Esophagus squamous epithelium (tissue), 4 donors: ENCODE measurements at regions not wholly inside any gene's neighbourhood (a gene's known extent, or its start where the extent isn't known, plus 50 kb on each side); places are given as distances from the start of the nearest gene placed in this dataset.

Source experiments
- POLR2A ChIP-seq, 4 donors: fragments of 450-650 bp; IDR thresholded peaks; one replicate each; pipeline ENCODE4 v1.6.1; 2017; ENCODE audit warnings: antibody characterized with exemption in 4 of 4, mild to moderate bottlenecking in 4 of 4, moderate library complexity in 3 of 4
- TF ChIP-seq, protein P1 (sequence below), 6 experiments: fragments of 450-650 bp in 4 of 6; fragments of 200-600 bp in 2 of 6; sonication (generic) in 2 of 6; IDR thresholded peaks; one replicate each; pipeline ENCODE4 v1.5.1; 2016 to 2019; ENCODE audit warnings: antibody characterized with exemption in 6 of 6, mild to moderate bottlenecking in 4 of 6, moderate library complexity in 4 of 6

DNA sequence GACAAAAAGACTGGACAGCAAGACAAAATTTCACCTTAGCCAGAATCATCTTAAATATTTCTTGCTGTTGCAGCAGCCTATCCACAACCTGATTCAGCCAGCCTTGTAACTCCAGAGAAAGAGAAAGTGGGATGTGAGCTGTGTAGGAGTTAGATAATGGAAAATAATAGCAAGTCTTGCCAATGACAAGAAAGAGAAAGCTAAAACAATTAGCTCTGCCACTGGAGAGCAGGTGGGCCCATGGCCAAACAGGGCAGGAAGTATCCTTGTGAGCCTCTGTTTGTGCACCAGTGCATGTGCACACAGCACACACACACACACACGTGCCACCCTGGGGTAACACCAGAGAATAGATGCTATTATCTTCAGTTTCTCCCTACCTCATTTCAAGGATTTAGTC lies 106.0 kb upstream of the CCDC196 start:
- TF ChIP-seq, protein P1, sequence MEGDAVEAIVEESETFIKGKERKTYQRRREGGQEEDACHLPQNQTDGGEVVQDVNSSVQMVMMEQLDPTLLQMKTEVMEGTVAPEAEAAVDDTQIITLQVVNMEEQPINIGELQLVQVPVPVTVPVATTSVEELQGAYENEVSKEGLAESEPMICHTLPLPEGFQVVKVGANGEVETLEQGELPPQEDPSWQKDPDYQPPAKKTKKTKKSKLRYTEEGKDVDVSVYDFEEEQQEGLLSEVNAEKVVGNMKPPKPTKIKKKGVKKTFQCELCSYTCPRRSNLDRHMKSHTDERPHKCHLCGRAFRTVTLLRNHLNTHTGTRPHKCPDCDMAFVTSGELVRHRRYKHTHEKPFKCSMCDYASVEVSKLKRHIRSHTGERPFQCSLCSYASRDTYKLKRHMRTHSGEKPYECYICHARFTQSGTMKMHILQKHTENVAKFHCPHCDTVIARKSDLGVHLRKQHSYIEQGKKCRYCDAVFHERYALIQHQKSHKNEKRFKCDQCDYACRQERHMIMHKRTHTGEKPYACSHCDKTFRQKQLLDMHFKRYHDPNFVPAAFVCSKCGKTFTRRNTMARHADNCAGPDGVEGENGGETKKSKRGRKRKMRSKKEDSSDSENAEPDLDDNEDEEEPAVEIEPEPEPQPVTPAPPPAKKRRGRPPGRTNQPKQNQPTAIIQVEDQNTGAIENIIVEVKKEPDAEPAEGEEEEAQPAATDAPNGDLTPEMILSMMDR (IDR thresholded peaks at IDR 0.05) = no peak
- TF ChIP-seq POLR2A (IDR thresholded peaks at IDR 0.05) = no peak
